HG02678 (cell line): ENCODE measurements at regions not wholly inside any gene's neighbourhood (a gene's known extent, or its start where the extent isn't known, plus 50 kb on each side); places are given as distances from the start of the nearest gene placed in this dataset.

Source experiments
- ATAC-seq: cut with Tn5 transposase; IDR thresholded peaks from one replicate; pipeline ENCODE4 v1.9.1; 2021; ENCODE audit warnings: mild to moderate bottlenecking, moderate library complexity; ENCODE audit not compliant: unreplicated experiment

GRCh38 chr9:73845954-73846690 is 651.0 kb upstream of the RORB start:
- ATAC-seq = no peak

GRCh38 chr9:73847536-73847935 is 649.6 kb upstream of the RORB start:
- no peak for ATAC-seq

- no peak for ATAC-seq
These were observed 643.6 kb upstream of the RORB start for GRCh38 chr9:73853549-73853948.

- ATAC-seq = no peak
These were observed 641.9 kb upstream of the RORB start for GRCh38 chr9:73855206-73855605.

GRCh38 chr9:73863924-73864323 is 633.2 kb upstream of the RORB start:
- ATAC-seq = no peak

- ATAC-seq = no peak
These were observed 630.7 kb upstream of the RORB start for GRCh38 chr9:73866451-73866850.

- peak; percentile 99 for ATAC-seq
These were observed 627.9 kb upstream of the RORB start for GRCh38 chr9:73869264-73869663.

GRCh38 chr9:73871636-73872035 is 625.5 kb upstream of the RORB start:
- no peak for ATAC-seq

GRCh38 chr9:73872701-73873100 is 624.4 kb upstream of the RORB start:
- no peak for ATAC-seq

GRCh38 chr9:73880101-73880500 is 617.0 kb upstream of the RORB start:
- ATAC-seq = no peak

- no peak for ATAC-seq
These were observed 608.1 kb upstream of the RORB start for GRCh38 chr9:73889023-73889422.

GRCh38 chr9:73890685-73891277 is 606.4 kb upstream of the RORB start:
- no peak for ATAC-seq

- ATAC-seq = no peak
These were observed 604.8 kb upstream of the RORB start for GRCh38 chr9:73892335-73892734.

- no peak for ATAC-seq
These were observed 603.9 kb upstream of the RORB start for GRCh38 chr9:73893230-73893629.

GRCh38 chr9:73896061-73896460 is 601.1 kb upstream of the RORB start:
- ATAC-seq = no peak

- ATAC-seq = no peak
These were observed 590.5 kb upstream of the RORB start for GRCh38 chr9:73906671-73907070.

- no peak for ATAC-seq
These were observed 585.3 kb upstream of the RORB start for GRCh38 chr9:73911804-73912203.

- no peak for ATAC-seq
These were observed 581.0 kb upstream of the RORB start for GRCh38 chr9:73916016-73916673.

- ATAC-seq = no peak
These were observed 577.4 kb upstream of the RORB start for GRCh38 chr9:73919712-73920111.

- no peak for ATAC-seq
These were observed 573.3 kb upstream of the RORB start for GRCh38 chr9:73923796-73924195.

- no peak for ATAC-seq
These were observed 546.0 kb upstream of the RORB start for GRCh38 chr9:73951147-73951546.

GRCh38 chr9:73962792-73963191 is 534.3 kb upstream of the RORB start:
- no peak for ATAC-seq
